Peyer's patch (tissue), 4 donors: ENCODE measurements at regions not wholly inside any gene's neighbourhood (a gene's known extent, or its start where the extent isn't known, plus 50 kb on each side); places are given as distances from the start of the nearest gene placed in this dataset.

Experiments
- DNase-seq, 3 donors: peaks; one replicate each; pipeline ENCODE4 v3.0.0-alpha.2; 2017 to 2019
- H3K27ac ChIP-seq, 4 donors: fragments of 200-600 bp; sonication (generic); one replicate each; pipeline ENCODE4 v1.5.1; 2016 to 2019
- H3K27me3 ChIP-seq, 2 donors: fragments of 200-600 bp; sonication (generic); one replicate each; pipeline ENCODE4 v1.5.1; 2019
- H3K36me3 ChIP-seq, 3 donors: fragments of 200-600 bp; sonication (generic); one replicate each; pipeline ENCODE4 v1.5.1; 2016 to 2019
- H3K4me1 ChIP-seq, 4 donors: fragments of 200-600 bp; sonication (generic); one replicate each; pipeline ENCODE4 v1.5.1; 2016 to 2019
- H3K4me3 ChIP-seq, 4 donors: fragments of 200-600 bp; sonication (generic); 1 replicate in 3 of 4; 2 replicates in 1 of 4; pipeline ENCODE4 v1.5.1; 2016 to 2019; ENCODE audit warnings: mild to moderate bottlenecking in 1 of 4
- H3K9me3 ChIP-seq, 4 donors: fragments of 200-600 bp; sonication (generic); one replicate each; pipeline ENCODE4 v1.5.1; 2016 to 2019; ENCODE audit warnings: mild to moderate bottlenecking in 1 of 4
- POLR2A ChIP-seq, 2 donors: fragments of 450-650 bp; IDR thresholded peaks; one replicate each; pipeline ENCODE4 v1.5.1; 2017; ENCODE audit warnings: antibody characterized with exemption in 2 of 2, mild to moderate bottlenecking in 2 of 2, moderate library complexity in 2 of 2
- TF ChIP-seq, protein P1 (sequence below), 6 experiments: fragments of 450-650 bp in 4 of 6; fragments of 200-600 bp in 2 of 6; sonication (generic) in 1 of 6; IDR thresholded peaks; one replicate each; pipeline ENCODE4 v1.5.1; 2017 to 2019; ENCODE audit warnings: antibody characterized with exemption in 6 of 6, mild to moderate bottlenecking in 3 of 6, moderate library complexity in 1 of 6

DNA sequence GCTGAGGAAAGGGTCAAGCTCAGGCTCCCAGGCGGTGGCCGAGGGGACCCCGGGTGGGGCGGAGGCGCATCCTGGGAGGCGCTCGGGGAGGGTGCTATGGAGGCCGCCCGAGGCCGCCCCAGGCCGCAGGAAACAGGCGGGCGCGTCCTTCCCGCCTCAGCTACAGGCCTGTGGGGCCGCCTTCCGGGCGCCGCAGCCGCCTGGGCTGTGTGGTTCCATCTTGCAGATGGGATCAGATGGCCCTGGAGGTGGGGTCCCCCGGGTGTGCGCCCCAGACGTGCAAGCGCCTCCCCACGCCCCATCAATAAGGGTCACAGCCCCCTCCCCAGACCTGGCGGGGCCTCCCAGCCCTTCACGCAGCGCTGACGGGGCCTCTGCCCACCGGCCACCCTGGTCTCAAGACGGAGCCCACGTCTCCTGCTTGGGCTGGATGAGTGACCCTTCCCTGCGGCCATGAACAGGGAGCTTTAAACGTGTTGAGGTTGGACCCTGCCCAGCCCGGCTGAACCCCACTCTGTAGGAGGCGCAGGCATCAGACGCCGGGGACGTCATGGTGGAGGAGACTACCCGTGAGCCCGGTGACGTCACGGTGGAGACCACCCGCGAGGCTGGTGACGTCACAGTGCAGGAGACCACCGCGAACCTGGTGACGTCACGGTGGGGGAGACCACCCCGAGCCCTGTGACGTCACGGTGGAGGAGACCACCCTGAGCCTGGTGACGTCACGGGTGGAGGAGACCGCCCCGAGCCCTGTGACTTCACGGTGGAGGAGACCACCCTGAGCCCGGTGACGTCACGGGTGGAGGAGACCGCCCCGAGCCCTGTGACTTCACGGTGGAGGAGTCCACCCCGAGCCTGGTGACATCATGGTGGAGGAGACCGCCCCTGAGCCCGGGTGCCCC, 267.0 kb downstream of the DLL1 start:
- H3K36me3 ChIP-seq = no peaks in the 10 kb centered on the region
- DNase-seq = peak in 2 of 3 donors; percentile 30 to 43
- no peak overlapping the region for H3K4me3 ChIP-seq
- no peaks in the 10 kb centered on the region for H3K27me3 ChIP-seq
- H3K9me3 ChIP-seq = no peaks in the 10 kb centered on the region
- H3K27ac ChIP-seq = no peak overlapping the region
- TF ChIP-seq POLR2A (IDR thresholded peaks at IDR 0.05) = no peak
- TF ChIP-seq, protein P1, sequence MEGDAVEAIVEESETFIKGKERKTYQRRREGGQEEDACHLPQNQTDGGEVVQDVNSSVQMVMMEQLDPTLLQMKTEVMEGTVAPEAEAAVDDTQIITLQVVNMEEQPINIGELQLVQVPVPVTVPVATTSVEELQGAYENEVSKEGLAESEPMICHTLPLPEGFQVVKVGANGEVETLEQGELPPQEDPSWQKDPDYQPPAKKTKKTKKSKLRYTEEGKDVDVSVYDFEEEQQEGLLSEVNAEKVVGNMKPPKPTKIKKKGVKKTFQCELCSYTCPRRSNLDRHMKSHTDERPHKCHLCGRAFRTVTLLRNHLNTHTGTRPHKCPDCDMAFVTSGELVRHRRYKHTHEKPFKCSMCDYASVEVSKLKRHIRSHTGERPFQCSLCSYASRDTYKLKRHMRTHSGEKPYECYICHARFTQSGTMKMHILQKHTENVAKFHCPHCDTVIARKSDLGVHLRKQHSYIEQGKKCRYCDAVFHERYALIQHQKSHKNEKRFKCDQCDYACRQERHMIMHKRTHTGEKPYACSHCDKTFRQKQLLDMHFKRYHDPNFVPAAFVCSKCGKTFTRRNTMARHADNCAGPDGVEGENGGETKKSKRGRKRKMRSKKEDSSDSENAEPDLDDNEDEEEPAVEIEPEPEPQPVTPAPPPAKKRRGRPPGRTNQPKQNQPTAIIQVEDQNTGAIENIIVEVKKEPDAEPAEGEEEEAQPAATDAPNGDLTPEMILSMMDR (IDR thresholded peaks at IDR 0.05) = no peak
- H3K4me1 ChIP-seq = peaks cover 0 to 9% (median 0%) of the 10 kb centered on the region in 4 donors

DNA sequence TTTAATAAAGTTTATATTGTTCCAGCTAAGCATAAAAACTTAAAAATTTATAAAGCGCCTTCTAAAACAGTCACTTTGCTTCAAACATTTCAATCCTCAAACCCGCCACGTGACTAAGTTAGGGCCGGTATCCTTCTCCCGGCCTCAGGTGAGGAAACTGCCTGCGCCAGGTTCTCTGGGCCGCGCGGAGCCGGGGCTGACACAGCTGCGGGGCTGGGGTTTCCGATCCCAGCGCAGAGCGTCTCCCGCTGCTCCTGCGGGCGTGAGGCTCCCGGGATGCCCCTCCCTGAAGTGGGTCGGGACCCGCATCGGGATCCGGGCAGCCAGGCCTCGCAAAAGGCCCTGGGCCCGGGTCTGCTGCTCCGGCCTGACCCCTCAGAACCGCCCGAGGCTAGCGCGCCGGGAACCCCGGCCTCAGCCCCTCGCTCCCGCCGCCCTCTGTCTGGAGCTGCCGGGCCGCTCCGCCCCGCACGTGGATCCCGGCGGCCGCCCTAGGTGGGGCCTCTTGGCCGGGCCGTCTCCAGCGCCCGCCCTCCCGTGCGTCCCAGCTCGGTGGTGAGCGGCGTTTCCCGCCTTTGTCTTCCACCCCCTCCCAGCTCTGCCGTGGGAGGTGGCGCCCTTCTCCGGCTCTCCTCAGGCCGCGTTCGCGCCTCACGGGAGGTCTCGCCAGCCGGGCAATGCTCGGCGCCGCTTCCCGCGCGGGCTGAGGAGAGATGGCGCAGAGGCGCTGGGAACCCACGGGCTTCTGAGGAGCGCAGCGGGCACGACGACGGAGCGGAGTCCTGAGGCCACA, 267.9 kb downstream of the DLL1 start:
- H3K4me3 ChIP-seq = no peak overlapping the region
- no peak overlapping the region for H3K27ac ChIP-seq
- H3K4me1 ChIP-seq = peaks cover 0 to 9% (median 0%) of the 10 kb centered on the region in 4 donors
- DNase-seq = peak in 2 of 3 donors; percentile 34 to 43
- no peaks in the 10 kb centered on the region for H3K27me3 ChIP-seq
- no peaks in the 10 kb centered on the region for H3K9me3 ChIP-seq
- TF ChIP-seq, protein P1 (IDR thresholded peaks at IDR 0.05) = no peak
- TF ChIP-seq POLR2A (IDR thresholded peaks at IDR 0.05) = no peak
- H3K36me3 ChIP-seq = no peaks in the 10 kb centered on the region

DNA sequence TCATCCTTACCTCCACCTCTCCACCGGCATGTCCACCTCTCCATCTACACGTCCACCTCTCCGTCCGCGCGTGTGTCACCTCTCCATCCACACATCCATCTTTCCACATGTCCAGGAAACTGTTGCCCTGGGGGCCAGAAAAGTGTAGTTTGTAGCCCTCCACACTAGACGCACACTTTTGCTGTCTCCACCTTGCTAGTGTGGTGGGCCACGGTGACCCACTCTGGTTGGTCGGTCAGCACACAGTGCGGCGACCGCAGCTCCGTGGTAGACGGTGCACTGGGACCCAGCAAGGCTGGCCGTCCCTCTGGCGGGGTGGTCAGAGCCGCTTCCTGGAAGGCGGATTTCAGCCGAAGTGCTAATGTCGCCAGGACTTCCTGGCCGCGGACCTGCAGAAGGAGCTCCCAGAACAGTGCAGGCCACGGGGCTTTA, 268.6 kb downstream of the DLL1 start:
- H3K27ac ChIP-seq = no peak overlapping the region
- no peaks in the 10 kb centered on the region for H3K36me3 ChIP-seq
- H3K9me3 ChIP-seq = no peaks in the 10 kb centered on the region
- DNase-seq = peak in 2 of 3 donors; percentile 30 to 40
- H3K4me1 ChIP-seq = peaks cover 0 to 9% (median 0%) of the 10 kb centered on the region in 4 donors
- TF ChIP-seq, protein P1 (IDR thresholded peaks at IDR 0.05) = no peak
- TF ChIP-seq POLR2A (IDR thresholded peaks at IDR 0.05) = no peak
- H3K27me3 ChIP-seq = no peaks in the 10 kb centered on the region
- no peak overlapping the region for H3K4me3 ChIP-seq

DNA sequence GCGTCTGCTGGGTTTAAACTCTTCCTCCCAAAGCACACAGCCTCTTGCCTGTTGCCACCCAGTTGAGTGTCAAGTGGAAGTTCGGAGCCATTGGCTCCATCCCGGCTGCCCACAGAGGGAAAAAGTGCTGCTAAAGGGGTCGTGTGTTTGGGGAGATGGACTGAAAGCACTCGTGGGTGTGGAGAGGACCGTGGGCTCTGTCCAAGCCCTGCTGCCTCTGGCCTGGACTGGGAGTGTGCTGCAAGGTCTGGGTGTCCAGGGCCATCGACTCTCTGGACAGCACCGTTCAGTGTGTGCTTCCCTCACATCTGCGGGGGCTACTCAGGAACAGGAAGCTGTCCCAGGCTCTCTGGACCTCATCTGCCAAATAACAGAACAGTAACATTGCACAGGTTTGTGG, 269.3 kb downstream of the DLL1 start:
- no peak overlapping the region for H3K27ac ChIP-seq
- H3K27me3 ChIP-seq = no peaks in the 10 kb centered on the region
- peaks cover 0 to 4% (median 0%) of the 10 kb centered on the region in 4 donors for H3K4me1 ChIP-seq
- TF ChIP-seq, protein P1 (IDR thresholded peaks at IDR 0.05) = no peak
- TF ChIP-seq POLR2A (IDR thresholded peaks at IDR 0.05) = no peak
- peak in 1 of 3 donors; percentile 24 for DNase-seq
- H3K9me3 ChIP-seq = no peaks in the 10 kb centered on the region
- no peaks in the 10 kb centered on the region for H3K36me3 ChIP-seq
- no peak overlapping the region for H3K4me3 ChIP-seq

DNA sequence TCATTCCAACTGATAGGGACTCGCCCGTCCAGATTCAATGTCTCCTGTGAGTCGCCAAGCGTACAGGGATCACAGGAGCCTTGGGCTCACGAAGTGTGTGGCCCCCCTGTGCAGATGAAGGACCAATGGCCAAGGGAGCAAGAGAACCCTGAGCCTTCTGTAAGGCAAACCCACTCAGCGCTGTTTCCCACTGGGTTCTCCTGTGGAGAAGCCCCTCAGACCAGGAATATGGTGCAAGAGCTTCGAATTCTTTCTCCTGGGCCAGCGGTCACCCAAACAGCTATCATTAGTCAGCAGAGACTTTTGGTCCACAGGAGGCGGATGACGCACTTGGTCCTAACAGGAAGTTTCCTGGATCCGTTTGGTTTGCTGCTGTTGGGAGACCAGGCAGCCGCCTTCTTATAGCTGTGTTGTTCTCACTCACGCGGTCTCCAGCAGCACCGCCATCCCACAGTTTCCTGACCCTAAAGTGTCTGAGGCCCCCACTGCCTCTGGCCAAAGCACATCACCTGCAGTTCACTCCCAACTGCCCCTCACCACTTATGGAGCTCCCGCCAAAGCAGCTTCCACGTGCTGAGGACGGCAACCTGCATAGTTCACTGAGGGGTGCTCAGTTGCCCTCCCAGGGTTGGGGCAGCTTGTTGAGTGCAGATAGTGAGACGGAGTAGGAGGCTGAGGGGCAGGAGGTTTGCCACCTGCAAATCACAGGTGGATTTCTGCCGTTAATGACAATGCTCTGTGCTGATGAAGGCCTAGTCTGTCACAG, 268.6 kb downstream of the ERMARD start:
- H3K9me3 ChIP-seq = no peaks in the 10 kb centered on the region
- no peaks in the 10 kb centered on the region for H3K27me3 ChIP-seq
- H3K4me1 ChIP-seq = no peaks in the 10 kb centered on the region
- DNase-seq = peak in 1 of 3 donors; percentile 39
- no peak overlapping the region for H3K27ac ChIP-seq
- H3K4me3 ChIP-seq = no peak overlapping the region
- TF ChIP-seq, protein P1 (IDR thresholded peaks at IDR 0.05) = no peak
- no peak for TF ChIP-seq POLR2A (IDR thresholded peaks at IDR 0.05)
- no peaks in the 10 kb centered on the region for H3K36me3 ChIP-seq
